ENCODE measurements at regions not wholly inside any gene's neighbourhood (a gene's known extent, or its start where the extent isn't known, plus 50 kb on each side); places are given as distances from the start of the nearest gene placed in this dataset.

DNA sequence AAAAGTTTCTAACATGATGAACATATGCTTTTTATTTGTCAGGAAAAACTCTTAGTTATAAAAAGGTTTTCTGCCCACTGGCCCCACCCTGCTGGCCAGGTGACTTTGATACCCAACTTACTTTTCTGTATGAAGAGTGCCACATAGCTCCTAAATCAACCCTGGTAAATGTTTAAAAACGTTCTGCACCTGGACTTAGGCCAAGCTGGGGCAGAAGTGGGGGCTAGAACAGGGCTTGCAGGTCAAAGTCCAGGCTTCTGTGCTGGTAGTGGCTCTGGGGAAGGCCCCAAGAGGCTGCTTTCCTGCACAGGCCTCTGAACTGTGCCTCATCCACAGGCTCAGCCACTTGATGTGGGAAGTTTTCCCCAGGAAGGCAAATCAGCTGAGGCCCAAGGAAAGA lies 171.7 kb downstream of the ANKRD30B start:
- TF ChIP-seq POLR2AphosphoS5 (IDR thresholded peaks at IDR 0.05) (no peak), POLR2A (IDR thresholded peaks at IDR 0.05) (no peak), EP300 (IDR thresholded peaks at IDR 0.05) (no peak)
- TF ChIP-seq, protein P1, sequence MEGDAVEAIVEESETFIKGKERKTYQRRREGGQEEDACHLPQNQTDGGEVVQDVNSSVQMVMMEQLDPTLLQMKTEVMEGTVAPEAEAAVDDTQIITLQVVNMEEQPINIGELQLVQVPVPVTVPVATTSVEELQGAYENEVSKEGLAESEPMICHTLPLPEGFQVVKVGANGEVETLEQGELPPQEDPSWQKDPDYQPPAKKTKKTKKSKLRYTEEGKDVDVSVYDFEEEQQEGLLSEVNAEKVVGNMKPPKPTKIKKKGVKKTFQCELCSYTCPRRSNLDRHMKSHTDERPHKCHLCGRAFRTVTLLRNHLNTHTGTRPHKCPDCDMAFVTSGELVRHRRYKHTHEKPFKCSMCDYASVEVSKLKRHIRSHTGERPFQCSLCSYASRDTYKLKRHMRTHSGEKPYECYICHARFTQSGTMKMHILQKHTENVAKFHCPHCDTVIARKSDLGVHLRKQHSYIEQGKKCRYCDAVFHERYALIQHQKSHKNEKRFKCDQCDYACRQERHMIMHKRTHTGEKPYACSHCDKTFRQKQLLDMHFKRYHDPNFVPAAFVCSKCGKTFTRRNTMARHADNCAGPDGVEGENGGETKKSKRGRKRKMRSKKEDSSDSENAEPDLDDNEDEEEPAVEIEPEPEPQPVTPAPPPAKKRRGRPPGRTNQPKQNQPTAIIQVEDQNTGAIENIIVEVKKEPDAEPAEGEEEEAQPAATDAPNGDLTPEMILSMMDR (IDR thresholded peaks at IDR 0.05), result no peak
- Histone ChIP-seq H3K4me1 (no peaks in the 10 kb centered on the region), H3K27ac (no peak overlapping the region), H3K4me3 (no peak overlapping the region), H3K36me3 (no peaks in the 10 kb centered on the region), H3K9me3 (no peaks in the 10 kb centered on the region), H3K27me3 (no peaks in the 10 kb centered on the region)
- ATAC-seq (ENCODE audit: low FRiP score in 2 of 2), result no peak
- no peak for DNase-seq
- 17 to 30% methylated on average over 1 of the region's 1 CpG for WGBS, 2 donors

DNA sequence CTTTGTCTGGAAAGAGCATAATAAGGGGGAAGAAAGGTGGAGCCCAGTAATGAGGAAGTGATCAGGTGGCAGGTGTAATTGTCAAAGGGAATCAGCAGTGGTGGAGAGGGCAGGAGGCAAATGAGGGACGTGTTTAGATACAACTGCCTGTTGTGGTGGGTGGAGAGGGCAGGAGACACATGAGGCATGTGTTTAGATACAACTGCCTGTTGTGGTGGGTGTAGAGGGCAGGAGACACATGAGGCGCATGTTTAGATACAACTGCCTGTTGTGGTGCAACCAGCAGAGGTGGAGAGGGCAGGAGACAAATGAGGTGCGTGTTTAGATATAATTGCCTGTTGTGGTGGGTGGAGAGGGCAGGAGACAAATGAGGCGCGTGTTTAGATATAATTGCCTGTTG lies 173.1 kb downstream of the ANKRD30B start:
- ATAC-seq (ENCODE audit: low FRiP score in 2 of 2) (no peak), DNase-seq (no peak)
- Histone ChIP-seq H3K4me1 (peaks cover 0 to 3% (median 0%) of the 10 kb centered on the region in 4 donors), H3K9me3 (no peaks in the 10 kb centered on the region), H3K4me3 (no peak overlapping the region), H3K27me3 (no peaks in the 10 kb centered on the region), H3K36me3 (no peaks in the 10 kb centered on the region), H3K27ac (no peak overlapping the region)
- TF ChIP-seq POLR2A (IDR thresholded peaks at IDR 0.05), result no peak
- TF ChIP-seq, protein P1 (IDR thresholded peaks at IDR 0.05), result no peak
- TF ChIP-seq POLR2AphosphoS5 (IDR thresholded peaks at IDR 0.05), result no peak
- TF ChIP-seq EP300 (IDR thresholded peaks at IDR 0.05), result no peak
- WGBS, 2 donors, result 82 to 86% methylated on average over 5 of the region's 5 CpGs

DNA sequence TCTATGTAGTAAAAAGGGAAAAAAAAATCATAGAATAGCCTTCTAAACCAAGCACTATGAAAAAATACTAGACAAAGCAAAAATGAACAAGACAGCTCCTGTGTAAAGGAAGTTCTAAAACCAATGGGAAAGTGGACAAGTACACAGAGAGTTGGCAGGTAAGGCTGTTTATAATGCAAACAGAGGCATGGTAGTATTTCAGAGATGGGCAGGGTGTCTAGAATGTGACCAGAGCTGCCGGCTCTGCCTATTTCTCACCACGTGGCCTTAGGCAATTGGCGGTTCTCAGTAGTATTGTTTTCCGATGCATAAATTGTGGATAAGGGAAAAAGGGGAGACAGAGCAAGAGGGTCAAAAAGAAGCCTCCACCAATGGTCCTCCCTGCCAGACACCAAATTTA lies 173.6 kb downstream of the ANKRD30B start:
- Histone ChIP-seq H3K36me3 (no peaks in the 10 kb centered on the region), H3K27me3 (no peaks in the 10 kb centered on the region), H3K4me3 (no peak overlapping the region), H3K9me3 (no peaks in the 10 kb centered on the region), H3K4me1 (peaks cover 0 to 3% (median 0%) of the 10 kb centered on the region in 4 donors), H3K27ac (no peak overlapping the region)
- WGBS, 2 donors, result 67 to 87% methylated on average over 4 of the region's 4 CpGs
- TF ChIP-seq, protein P1 (IDR thresholded peaks at IDR 0.05), result no peak
- TF ChIP-seq EP300 (IDR thresholded peaks at IDR 0.05) (no peak), POLR2A (IDR thresholded peaks at IDR 0.05) (no peak), POLR2AphosphoS5 (IDR thresholded peaks at IDR 0.05) (no peak)
- ATAC-seq (ENCODE audit: low FRiP score in 2 of 2) (no peak), DNase-seq (no peak)

DNA sequence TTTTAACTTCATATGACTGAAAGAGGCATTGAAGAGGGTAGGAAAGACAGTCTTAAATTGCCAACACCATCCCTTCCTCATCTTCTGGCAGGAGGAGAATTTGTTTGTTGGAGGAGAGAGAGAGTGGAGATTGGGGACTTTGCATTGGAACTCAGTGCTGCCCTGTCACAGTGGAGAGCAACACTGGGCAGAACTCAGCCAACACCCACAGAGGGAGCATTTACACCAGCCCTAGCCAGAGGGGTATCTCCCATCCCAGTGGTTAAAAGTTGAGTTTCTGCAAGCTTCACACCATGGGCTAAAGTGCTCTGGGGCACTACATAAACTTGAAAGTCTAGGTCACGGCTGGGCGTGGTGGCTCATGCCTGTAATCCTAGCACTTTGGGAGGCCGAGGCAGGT lies 174.1 kb downstream of the ANKRD30B start:
- 90 to 93% methylated on average over 3 of the region's 3 CpGs for WGBS, 2 donors
- Histone ChIP-seq H3K27ac (no peak overlapping the region), H3K27me3 (no peaks in the 10 kb centered on the region), H3K36me3 (no peaks in the 10 kb centered on the region), H3K4me3 (no peak overlapping the region), H3K9me3 (no peaks in the 10 kb centered on the region), H3K4me1 (peaks cover 0 to 3% (median 0%) of the 10 kb centered on the region in 4 donors)
- TF ChIP-seq EP300 (IDR thresholded peaks at IDR 0.05), result no peak
- TF ChIP-seq, protein P1 (IDR thresholded peaks at IDR 0.05), result no peak
- TF ChIP-seq POLR2AphosphoS5 (IDR thresholded peaks at IDR 0.05), result no peak
- TF ChIP-seq POLR2A (IDR thresholded peaks at IDR 0.05), result no peak
- ATAC-seq (ENCODE audit: low FRiP score in 2 of 2) (no peak), DNase-seq (no peak)

DNA sequence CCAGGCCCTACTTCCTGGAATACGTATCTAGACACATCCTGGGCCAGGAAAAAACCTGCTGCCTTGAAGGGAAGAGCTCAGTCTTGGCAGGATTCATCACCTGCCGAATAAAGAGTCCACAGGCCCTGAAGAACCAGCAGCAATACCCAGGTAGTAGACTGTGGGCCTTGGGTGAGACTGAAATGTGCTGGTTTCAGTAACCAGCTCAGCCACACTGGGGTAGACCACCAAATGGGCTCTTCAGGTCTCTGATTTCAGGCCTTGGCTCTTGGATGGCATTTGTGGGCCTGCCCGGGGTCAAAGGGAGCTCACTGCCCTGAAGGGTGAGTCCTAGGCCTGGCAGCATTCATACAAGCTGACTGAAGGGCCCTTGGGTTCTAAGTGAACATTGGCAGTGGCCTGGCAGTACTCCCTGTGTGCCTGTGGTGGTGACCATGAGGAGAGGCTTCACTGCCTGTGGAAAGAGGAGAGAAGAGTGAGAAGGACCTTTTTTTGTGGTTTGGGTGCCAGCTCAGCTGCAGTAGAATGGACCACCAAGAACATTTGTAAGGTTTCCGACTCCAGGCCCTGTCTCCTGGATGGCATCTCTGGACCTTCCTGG lies 175.1 kb downstream of the ANKRD30B start:
- no peak for DNase-seq
- Histone ChIP-seq H3K36me3 (no peaks in the 10 kb centered on the region), H3K4me1 (peaks cover 0 to 3% (median 0%) of the 10 kb centered on the region in 4 donors), H3K4me3 (no peak overlapping the region), H3K27ac (no peak overlapping the region), H3K9me3 (no peaks in the 10 kb centered on the region), H3K27me3 (no peaks in the 10 kb centered on the region)
- WGBS, 2 donors, result 65 to 76% methylated on average over 2 to 4 of the region's 4 CpGs
- TF ChIP-seq, protein P1 (IDR thresholded peaks at IDR 0.05), result no peak
- TF ChIP-seq EP300 (IDR thresholded peaks at IDR 0.05), result no peak
- TF ChIP-seq POLR2AphosphoS5 (IDR thresholded peaks at IDR 0.05), result no peak
- no peak for ATAC-seq (ENCODE audit: low FRiP score in 2 of 2)
